ENCODE measurements at regions not wholly inside any gene's neighbourhood (a gene's known extent, or its start where the extent isn't known, plus 50 kb on each side); places are given as distances from the start of the nearest gene placed in this dataset.

DNA sequence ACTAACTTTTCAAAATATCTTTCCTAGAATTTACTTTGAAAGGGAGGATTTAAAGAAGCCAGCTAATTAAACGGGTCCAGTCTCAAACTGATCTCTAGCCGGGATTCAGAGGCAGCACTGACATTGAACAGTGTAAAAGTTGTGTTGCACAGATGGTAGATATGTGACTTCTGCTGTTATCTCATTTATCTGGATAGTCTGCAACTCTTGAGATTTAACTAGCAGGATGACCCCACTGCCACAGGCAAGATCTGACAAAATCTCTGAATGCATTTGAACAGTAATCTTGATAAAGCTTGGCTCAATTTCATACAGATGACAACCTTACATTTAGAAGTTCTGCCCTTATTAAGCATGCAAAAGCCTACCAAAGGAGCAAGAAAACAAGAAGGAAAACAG, 138.0 kb upstream of the CPNE8 start:
- DNase-seq = no peak

DNA sequence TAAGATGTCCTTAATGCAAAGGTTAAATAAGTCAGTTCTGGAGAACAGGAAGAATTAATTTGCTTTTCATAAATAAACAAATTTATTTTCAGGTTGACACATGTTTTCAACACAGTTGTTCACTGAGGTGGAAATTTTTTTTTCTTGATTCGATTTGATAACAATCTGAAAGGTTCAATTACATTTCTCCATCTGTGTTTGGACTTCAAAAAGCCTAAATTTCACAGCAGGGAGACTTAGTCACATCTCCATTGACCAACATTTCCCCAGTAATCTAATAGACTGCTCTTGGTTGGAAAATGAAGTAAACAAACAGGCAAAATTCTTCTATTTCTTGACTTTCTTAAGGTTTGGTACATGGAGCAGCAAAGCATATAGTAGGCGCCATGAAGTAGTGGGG, 134.9 kb upstream of the CPNE8 start:
- no peak for DNase-seq

DNA sequence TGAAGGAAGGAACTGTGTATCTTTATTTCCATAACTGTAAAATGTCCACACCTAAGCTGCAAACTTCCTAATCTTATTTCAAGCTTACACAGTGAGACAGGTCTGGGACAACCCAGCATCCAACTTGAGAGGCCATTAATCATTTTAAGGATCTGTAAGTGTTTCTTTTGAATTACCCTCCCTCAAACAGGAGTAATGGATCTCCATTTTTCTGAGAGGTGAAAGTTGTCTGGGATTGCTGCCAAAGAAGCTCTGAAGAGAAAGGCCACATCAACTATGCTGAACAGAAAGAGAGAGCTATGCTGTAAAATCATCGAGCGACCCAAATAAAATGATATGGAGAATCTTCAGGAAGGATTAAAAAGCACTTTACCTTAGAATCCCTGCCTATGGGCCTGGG, 131.7 kb upstream of the CPNE8 start:
- DNase-seq = no peak

DNA sequence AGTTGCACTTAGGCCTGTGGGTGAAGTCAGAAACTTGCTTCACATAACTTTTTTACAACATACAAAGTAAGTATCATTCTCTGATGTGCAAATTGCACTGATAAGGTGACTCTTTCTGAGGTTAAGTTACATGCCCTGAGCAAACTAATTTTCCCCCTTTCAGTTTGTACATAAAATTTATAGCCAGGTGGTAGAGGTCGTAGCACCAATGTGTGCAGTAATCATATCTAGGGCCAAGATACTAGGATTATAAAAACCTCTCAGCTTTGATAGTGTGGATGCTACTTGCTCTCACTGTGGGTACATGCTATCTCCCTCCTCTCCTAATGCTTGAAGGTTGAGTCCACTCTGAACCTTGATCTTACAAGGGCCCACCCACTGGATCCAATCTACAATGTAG, 130.7 kb upstream of the CPNE8 start:
- DNase-seq = no peak

DNA sequence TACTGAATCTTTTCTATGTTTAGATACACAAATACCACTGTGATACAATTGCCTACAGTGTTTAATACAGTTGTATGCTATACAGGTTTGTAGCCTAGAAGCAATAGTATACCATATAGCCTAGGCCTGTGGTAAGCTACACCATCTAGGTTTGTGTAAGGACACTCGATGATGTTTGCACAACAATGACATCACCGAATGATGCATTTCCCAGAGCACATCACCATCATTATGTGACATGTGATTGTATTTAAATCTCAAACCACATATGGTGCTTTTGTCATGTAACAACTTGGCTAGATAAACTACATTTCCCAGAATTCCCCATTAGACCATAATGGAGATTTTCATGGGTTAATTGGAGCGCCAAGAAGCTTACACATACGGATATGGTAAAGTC, 128.4 kb upstream of the CPNE8 start:
- no peak for DNase-seq

DNA sequence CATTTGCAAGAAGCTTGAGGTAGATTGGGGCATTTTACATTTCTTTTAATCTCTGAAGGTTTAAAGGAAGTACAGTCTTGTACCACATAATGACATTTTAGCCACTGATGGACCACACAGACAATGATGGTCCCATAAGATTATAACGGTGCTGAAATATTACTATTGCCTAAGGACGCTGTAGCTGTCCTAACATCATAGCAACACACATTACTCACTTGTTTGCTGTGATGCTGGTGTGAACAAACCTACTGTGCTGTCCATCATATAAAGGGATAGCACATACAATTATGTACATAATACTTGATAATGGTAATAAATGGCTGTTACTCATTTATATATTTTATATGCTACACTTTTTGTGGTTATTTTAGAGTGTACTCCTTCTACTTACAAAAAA, 127.1 kb upstream of the CPNE8 start:
- DNase-seq = no peak

DNA sequence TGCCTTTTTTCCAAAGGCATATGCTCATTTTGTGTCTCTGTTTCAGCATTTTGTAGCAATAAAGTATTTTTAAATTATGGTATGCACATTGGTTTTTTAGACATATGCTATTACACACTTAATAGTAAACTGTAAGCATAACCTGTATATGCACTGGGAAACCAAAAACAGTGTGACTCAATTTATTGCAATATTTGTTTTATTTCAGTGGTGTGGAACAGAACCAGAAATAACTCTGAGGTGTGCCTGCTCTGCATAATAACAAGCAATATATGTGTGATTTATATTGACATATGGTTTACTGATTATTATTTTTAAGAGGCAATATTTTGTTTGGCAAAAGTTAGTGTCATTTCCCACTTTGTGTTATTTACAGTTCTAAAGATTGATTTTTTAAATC, 126.6 kb upstream of the CPNE8 start:
- no peak for DNase-seq

DNA sequence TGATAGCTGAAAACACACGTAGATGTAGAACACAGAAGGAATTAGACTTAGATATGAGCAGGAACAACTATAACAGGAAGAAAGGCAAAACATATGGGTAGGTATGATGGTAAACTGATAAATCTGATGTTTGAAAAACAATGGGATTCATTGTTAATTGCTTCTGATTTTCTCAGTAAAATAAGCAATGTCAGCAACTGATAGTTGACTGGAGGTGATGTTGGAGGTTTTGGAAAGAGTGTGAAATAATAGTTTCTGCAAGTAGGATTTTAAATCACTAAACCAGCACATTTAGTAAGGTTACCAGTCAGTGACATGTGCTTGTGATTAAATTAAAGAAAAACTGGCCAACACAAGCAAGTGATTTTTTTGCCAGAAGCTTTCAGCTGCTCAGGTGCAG, 123.0 kb upstream of the CPNE8 start:
- no peak for DNase-seq

DNA sequence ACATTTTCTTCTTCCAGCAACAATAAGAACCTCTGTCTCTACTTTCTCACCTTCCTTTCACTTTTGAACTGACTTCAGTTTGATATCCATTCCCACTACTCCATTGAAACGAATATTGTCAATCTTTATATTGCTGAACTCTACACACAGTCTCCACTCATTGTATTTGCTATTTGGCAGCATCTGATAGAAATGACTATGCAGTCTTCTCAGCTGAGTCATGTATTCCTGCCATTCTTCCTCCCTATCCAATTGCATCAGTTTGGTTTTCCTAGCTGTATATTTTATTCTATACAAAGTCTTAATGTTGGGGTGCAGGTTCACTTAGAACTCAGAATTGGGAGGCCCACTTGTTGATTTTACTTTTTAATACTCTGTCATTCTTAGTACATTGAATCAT, 107.5 kb upstream of the CPNE8 start:
- no peak for DNase-seq

DNA sequence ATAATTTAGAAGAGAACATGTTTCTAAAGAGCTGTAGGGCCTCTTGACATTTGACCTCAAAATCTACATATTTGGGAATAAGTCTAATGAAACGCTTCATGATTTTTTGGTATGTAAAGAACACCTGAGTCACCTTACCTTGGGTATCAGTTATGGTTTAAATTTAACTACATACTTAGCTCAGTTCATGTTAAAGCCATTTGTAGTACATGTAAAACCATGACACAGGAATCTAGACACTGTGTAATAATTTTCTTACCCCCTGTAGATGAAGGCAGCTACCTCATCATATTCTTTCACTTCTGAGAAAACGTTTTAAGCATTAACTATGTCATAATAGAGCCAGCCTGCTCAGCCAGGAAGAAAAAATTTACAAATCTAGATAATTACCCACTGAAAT, 105.8 kb upstream of the CPNE8 start:
- DNase-seq = no peak

DNA sequence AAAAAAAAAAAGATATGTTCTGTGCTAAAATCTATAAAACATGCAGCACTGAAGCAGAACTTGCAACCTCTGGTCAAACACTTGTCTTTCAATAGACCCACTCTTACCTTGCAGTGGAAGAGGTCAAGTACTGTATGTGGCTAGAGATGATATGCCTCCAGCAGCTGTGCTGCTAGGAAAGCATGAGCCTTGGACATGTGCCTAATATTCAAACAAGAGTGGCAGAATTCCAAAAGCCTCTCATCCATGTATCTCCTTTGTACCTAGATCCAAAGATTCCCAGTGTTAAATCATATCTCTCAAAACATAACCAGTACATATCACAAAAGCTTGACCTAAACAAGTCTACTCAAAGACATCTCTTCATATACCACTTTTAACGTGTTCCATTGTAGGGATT, 105.0 kb upstream of the CPNE8 start:
- DNase-seq = no peak

DNA sequence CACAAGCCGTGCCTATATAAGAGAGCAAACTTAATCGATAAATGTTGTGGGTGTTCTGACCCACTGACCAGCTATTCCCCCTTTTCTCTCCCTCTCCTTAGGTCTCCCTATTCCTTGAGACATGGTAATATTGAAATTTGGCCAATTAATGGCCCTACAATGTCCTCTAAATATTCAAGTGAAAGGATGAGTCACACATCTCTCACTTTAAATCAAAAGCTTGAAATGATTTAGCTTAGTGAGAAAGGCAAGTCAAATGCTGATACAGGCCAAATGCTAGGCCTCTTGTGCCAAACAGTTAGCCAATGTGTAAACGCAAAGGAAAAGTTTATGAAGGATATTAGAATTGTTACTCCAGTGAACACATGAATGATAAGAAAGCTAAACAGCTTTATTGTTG, 102.2 kb upstream of the CPNE8 start:
- no peak for DNase-seq

DNA sequence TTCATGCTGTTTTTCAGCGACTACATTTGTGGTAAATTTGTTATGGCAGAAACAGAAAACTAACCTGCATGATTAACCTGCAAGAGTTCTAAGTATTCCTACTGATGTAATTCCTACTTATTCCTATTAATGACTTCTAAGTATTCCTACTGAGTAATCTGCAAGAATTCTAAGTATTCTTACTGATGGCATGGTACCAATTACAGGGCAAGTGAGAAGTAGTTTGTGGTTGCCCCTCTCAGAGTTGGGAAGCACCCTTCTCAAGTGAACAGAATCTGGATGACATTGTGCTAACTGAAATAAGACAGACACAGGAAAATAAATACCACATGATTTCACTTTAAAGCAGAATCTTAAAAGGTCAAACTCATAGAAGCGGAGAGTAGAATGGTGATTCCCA, 100.9 kb upstream of the CPNE8 start:
- no peak for DNase-seq

DNA sequence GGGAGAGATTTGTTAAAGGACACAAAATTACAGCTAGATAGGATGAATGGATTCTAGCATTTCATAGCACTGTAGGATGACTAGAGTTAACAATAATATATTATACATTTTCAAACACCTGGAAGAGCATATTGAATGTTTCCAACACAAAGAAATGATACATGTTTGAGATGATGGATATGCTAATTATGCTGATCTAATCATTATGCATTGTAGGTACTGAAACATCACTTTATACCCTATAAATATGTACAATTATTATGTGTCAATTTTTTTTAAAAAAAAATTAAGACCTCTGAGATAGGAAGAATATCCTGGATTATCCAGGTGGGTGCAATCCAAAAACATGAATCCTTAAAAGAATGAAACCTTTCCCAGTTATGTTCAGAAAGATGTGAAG, 100.3 kb upstream of the CPNE8 start:
- no peak for DNase-seq

DNA sequence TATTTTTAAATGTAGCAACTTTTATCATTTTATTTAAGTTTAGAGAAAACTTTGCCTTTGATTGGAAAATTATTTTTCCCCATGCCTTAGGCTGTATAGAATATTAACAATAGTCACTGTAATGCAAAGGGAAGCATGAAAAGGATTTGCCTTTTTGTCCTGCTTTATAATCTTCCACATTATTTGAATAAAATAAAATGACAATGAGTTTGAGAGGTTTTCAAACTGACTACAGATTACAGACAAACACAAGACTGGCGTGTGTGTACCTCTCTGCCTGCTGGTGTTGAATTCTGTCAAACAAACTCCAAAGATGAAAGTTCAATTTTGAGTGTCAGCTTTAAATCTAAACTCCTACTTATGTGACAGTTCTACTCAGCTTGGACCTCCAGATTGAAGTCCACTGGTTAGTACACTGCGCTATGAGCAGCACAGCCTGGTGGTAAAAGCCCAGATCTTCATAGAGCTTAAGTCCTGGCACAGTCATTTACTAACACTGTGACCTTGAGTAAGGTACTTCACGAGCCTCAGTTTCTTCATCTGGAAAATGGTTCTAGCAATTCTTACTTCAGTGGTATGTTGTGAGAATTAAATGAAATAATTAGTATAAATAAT, 98.3 kb upstream of the CPNE8 start:
- no peak for DNase-seq

DNA sequence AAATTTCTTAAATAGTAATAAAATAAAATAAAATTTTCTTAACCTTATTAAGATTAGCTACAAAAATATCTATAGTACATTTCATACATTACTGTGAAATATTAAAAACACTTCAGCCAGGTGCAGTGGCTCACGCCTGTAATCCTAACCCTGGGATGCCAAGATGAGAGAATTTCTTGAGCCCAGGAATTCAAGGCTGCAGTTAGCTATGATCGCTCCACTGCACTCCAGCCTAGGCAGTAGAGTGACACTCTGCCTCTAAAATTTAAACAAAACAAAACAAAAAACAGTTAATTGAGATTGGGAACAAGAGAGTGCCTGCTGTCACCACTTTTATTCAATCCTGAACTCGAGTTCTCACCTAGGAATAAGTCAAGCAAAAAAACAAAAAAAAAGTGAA, 95.0 kb upstream of the CPNE8 start:
- no peak for DNase-seq

DNA sequence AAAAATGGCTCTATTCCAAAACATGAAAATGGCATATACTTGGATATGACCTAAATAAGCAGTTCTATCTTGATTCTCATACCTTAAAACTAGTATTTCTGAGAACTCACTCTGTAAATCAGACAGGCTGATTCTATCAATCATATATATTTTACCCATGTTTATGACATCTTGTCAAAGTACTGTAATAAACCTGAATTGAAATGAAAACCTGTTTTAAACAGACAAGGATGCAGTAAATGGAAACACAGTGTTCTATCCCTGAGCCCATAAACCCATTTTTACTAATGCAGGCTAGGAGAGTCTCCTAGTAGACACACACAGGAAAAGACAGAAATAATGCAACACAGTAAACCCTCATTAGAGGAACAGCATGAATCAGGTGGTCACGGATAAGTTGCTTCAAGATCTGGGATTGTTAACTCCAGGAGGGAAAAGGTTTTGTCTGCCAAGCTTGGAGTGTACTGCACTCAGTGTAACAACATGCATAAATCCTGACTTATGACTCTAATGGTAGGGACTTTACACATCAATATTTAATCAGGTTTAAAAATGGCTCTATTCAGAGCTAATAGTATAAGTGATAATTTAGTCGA, 93.6 kb upstream of the CPNE8 start:
- no peak for DNase-seq

DNA sequence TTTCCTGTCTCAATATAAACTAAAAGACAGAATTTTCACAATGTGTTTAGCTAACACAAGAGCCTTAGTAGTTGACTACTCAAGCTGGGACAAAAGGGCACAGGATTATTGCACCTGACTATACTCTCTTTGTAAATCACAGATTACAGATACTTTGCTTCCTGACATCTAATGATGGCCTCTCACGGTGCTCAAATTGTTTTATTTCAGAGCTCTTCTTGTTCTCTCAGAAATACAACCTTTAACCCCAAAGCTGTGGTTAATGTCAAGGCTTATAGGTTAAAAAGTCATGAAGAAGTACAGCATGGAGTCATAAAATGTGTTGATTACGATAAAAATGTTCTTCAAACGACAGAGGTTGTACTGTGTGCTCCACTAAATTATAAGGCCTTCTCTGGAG, 89.9 kb upstream of the CPNE8 start:
- DNase-seq = no peak

DNA sequence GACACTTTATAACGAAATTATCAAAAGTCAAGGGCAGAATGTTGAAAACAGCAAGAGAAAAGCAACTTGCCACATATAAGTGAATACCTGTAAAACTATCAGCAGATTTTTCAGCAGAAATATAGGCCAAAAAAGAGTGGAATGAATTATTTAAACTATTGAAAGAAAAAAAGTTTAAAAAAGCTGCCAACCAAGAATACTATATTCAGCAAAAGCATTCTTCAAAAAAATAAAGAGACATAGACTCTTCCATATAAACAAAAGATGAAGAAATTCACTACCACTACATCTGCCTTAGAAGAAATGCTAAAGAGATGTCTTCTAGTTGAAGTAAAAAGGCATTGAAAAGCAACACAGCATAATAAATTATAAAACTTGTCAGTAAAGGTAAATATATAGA, 80.6 kb upstream of the CPNE8 start:
- DNase-seq = no peak

DNA sequence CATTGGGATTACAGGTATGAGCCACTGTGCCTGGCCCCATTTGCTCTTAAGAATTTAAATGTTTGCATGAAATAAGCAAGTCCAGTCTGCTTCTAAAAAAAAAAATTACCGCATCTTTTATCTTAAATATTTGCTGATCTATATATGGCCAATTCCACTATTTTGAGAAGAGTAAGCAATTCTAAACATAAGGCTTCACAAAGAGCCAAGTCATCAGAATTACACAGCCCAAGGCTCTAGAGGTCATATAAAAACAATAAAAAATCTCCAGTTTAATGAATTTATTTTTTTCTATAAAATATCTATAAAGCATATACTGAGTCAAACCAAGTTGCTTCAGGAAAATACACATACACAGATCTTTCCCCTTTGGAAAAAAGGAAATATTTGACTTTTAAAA, 79.0 kb upstream of the CPNE8 start:
- no peak for DNase-seq

DNA sequence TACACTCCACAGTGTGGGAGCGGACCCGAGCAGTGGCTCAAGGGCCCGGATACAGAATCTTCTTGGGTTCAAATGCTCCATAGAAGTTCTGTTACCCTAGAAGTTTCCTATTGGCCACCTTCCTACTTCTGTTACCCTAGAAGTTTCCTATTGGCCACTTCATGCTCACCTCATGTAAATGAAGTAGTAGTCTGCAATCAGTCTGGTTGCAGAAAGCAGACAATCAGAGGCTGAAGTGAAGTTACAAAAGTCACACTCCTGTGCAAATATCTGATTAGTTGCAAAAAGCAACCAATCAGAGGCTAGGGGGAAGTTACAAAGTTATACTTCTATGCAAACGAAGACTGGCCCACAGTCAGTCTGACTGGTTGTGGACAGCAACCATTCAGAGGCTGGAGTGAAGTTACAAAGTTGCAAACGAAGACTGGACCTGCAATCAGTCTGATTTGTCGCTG, 77.8 kb upstream of the CPNE8 start:
- DNase-seq = no peak

DNA sequence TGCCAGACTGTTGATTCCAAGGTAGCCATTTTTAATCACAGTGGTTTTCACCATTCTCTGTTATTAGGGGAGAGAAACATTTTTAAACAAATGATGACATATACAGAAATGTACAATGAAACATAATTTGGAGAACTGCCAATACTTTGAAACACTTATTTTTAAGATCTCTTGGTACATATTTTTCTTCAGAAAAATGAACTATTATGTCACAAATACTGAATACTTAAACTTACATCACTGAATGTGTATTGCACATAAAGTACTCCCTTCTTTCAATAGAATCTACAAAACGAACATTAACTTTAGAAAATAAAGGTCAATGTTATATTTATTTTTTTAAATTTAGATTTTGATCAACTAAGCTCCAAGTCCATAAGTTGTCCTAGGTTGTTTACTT, 71.7 kb upstream of the CPNE8 start:
- no peak for DNase-seq

DNA sequence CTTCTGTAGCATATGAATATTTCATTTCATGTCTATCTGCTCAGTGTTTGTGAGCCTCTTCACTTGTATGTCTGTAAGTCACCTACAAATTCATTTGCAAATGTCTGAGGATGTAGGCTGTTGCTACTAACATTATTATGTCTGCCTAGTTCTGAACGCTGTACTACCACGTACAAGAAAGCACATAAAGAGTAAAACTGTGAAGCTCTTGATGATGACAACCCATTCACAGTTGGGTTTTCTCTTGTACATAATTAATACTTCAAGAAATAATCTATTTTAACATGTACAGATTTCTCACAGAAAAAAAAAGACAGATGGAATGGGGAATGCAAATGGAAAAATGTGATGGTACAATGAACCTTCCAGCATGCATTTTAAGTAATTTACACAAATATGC, 64.3 kb upstream of the CPNE8 start:
- DNase-seq = no peak

DNA sequence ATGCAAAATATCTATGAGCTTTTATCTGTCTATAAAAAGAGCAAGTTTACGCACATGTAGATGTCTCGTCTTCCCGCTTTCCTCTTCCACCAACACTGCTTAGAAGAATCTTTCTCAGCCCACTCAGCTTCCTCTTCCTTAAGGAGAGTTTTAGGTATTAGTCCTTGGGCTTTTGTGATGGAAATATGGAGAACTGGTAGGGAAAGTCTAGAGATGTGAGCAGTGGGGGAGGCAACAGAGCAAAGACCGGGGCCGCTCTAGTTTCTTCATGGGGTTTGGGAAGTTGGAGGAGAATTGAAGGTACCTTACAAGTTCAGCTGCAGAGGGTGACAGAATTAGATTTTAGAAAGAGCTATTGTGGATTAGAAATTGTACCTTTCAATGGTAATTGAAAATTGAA, 56.3 kb upstream of the CPNE8 start:
- DNase-seq = no peak

DNA sequence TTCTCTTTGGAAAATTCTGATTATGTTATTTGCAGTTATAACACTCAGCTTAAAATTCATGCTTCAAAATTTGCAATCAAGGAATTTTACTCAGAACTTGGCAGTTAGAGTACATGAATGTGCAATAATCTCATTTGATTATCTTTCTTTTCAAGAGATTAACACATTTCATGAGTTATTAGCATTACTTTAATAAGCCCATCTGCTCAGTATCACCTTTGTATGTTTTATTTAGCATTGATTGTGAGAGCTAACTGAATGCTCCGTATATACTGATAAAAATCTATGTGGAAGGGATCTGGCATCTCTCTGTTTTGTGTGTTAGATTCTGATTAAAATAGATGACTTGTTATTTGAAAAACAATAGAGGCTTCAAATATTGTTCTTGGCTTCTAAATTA, 55.6 kb upstream of the CPNE8 start:
- DNase-seq = no peak

DNA sequence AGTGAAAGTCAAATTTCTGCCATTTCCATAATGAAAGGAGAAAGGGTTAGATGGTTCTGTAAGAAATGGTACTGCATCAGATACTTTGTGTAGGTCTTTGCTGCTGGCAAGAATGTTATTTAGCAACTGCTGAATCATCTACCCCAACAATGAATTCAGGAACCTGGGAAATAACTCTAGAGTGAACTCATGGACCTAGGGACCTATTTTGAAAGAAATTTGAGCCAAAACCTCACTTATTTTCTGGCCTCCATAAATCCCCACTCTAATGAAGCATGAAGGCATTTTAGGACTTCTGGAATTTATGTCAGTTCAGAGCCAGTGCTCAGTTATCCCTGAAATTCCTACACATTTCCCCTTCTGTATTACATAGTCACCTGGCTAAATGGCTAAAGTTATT, 50.9 kb upstream of the CPNE8 start:
- DNase-seq = no peak
